Heart left ventricle (tissue), 16 donors: ENCODE measurements at regions not wholly inside any gene's neighbourhood (a gene's known extent, or its start where the extent isn't known, plus 50 kb on each side); places are given as distances from the start of the nearest gene placed in this dataset.
"Not testable (repeated sequence)": the region's sequence is repeated elsewhere in the genome, so short reads cannot be mapped to it uniquely, and the experiment has no call there.

Experiments used
- ATAC-seq, 4 donors: fragments of 200-7000 bp; cut with Tn5 transposase; one replicate each; pipeline ENCODE4 v1.9.1; 2020 to 2022; ENCODE audit warnings: moderate library complexity in 4 of 4, mild to moderate bottlenecking in 3 of 4, moderate number of reproducible peaks in 1 of 4
- DNase-seq, 5 donors: peaks; one replicate each; pipeline ENCODE4 v3.0.0-alpha.2; 2020
- H3K27ac ChIP-seq, 12 donors: fragments of 200-600 bp; sonication (generic) in 4 of 12; one replicate each; pipeline versions ENCODE4 v1.5.0 to v1.8.0; 2016 to 2022; ENCODE audit warnings: mild to moderate bottlenecking in 2 of 12
- H3K27me3 ChIP-seq, 9 donors: fragments of 200-600 bp; sonication (generic) in 2 of 9; one replicate each; pipeline versions ENCODE4 v1.5.1 to v1.8.0; 2016 to 2022; ENCODE audit warnings: mild to moderate bottlenecking in 3 of 9
- H3K36me3 ChIP-seq, 9 donors: fragments of 200-600 bp; sonication (generic) in 2 of 9; one replicate each; pipeline versions ENCODE4 v1.5.0 to v1.8.0; 2018 to 2022; ENCODE audit warnings: mild to moderate bottlenecking in 2 of 9
- H3K4me1 ChIP-seq, 12 donors: fragments of 200-600 bp; sonication (generic) in 4 of 12; one replicate each; pipeline versions ENCODE4 v1.5.0 to v1.8.0; 2016 to 2022; ENCODE audit warnings: mild to moderate bottlenecking in 3 of 12
- H3K4me3 ChIP-seq, 12 donors: fragments of 200-600 bp; sonication (generic) in 4 of 12; one replicate each; pipeline versions ENCODE4 v1.5.0 to v1.8.0; 2017 to 2022; ENCODE audit warnings: mild to moderate bottlenecking in 9 of 12, moderate library complexity in 4 of 12
- H3K9me3 ChIP-seq, 12 donors: fragments of 200-600 bp; sonication (generic) in 4 of 12; one replicate each; pipeline versions ENCODE4 v1.5.0 to v1.8.0; 2016 to 2022; ENCODE audit warnings: mild to moderate bottlenecking in 1 of 12
- CTCF ChIP-seq, 12 donors: fragments of 200-600 bp; sonication (generic) in 4 of 12; IDR thresholded peaks; one replicate each; pipeline versions ENCODE4 v1.5.0 to v1.8.0; 2018 to 2022; ENCODE audit warnings: antibody characterized with exemption in 12 of 12, mild to moderate bottlenecking in 5 of 12
- POLR2A ChIP-seq, 2 donors: fragments of 450-650 bp; IDR thresholded peaks; one replicate each; pipeline ENCODE4 v1.6.1; 2017; ENCODE audit warnings: antibody characterized with exemption in 2 of 2, mild to moderate bottlenecking in 2 of 2, moderate library complexity in 2 of 2
- WGBS, 4 donors: extraction: QIAGEN DNeasy Blood & Tissue Kit in 2 of 4; methylation state at CpG; one replicate each; pipeline versions ENCODE4 v1.1.5 to v1.1.7; 2013 to 2018; 5-methylcytosine and 5-hydroxymethylcytosine counted together
- intact Hi-C, 10 donors: fragments of 100-400 bp; cut with DNase I; formaldehyde crosslinking; loops; one replicate each; pipeline versions ENCODE4 v1.11.1 to v1.14.2; 2022
- donor health status: ischemic (EF 13 %, LVEDD 7.1; RV severe dilation, severe dysfunction).
- donor health status: healthy with polysubstance abuse.
- donor health status: DM: no; HTN: yes; CAD: no.
- donor health status: DM: no; HTN: no; CAD: no.
- donor health status: ischemic (EF 25% LVEDD 6.9; RV normal size, moderate dysfunction).
- donor health status: ischemic (EF 25% LVEDD 5.7; RV mildly dilated, moderate dysfunction).
- donor health status: healthy.
- donor health status: DM: yes; HTN: yes; CAD: no.
- donor health status: ischemic (EF 35%, LVEDD 5.7; RV mildly dilated, moderate dysfunction).
- donor health status: nonischemic (EF 11% LVEDD 7.7; RV severe dilation, severe dysfunction).
- donor health status: DM: yes; HTN: yes; CAD: no.
- donor health status: PGD.
- donor health status: ischemic (EF 29% LVEDD 5.4; RV normal size, mild dysfunction).
- donor health status: nonischemic (EF 23%, LVEDD 6.1; RV moderate dilation, normal function).

GRCh38 chr18:1438458-1438910 is 533.8 kb downstream of the ADCYAP1 start:
- DNase-seq (no peak), ATAC-seq (no peak)
- 71 to 74% (median 73%) methylated on average over 8 of the region's 8 CpGs for WGBS, 4 donors
- Histone ChIP-seq H3K4me1 (no peaks in the 10 kb centered on the region), H3K4me3 (no peak overlapping the region), H3K9me3 (no peaks in the 10 kb centered on the region), H3K27ac (no peak overlapping the region), H3K36me3 (no peaks in the 10 kb centered on the region), H3K27me3 (no peaks in the 10 kb centered on the region)
- TF ChIP-seq POLR2A (IDR thresholded peaks at IDR 0.05) (no peak), CTCF (IDR thresholded peaks at IDR 0.05) (no peak)
- intact Hi-C loops, result no loop called here

GRCh38 chr18:1438967-1439366 is 534.3 kb downstream of the ADCYAP1 start:
- no peaks in the 10 kb centered on the region for H3K27me3 ChIP-seq
- H3K4me3 ChIP-seq, result no peak overlapping the region
- TF ChIP-seq CTCF (IDR thresholded peaks at IDR 0.05), result no peak
- TF ChIP-seq POLR2A (IDR thresholded peaks at IDR 0.05), result no peak
- no peaks in the 10 kb centered on the region for H3K4me1 ChIP-seq
- 45 to 50% (median 50%) methylated on average over 3 of the region's 3 CpGs for WGBS, 4 donors
- H3K36me3 ChIP-seq, result no peaks in the 10 kb centered on the region
- ATAC-seq (no peak), DNase-seq (no peak)
- no peaks in the 10 kb centered on the region for H3K9me3 ChIP-seq
- intact Hi-C loops, result no loop called here
- no peak overlapping the region for H3K27ac ChIP-seq

GRCh38 chr18:1444062-1444461 is 539.4 kb downstream of the ADCYAP1 start:
- DNase-seq, H3K9me3 ChIP-seq, H3K27me3 ChIP-seq, H3K27ac ChIP-seq, ATAC-seq, intact Hi-C loops, H3K4me3 ChIP-seq, H3K36me3 ChIP-seq, H3K4me1 ChIP-seq: not testable (repeated sequence)
- 79 to 83% (median 80%) methylated on average over 2 of the region's 2 CpGs for WGBS, 4 donors

GRCh38 chr18:1446765-1447164 is 542.1 kb downstream of the ADCYAP1 start:
- intact Hi-C loops, result no loop called here
- no peaks in the 10 kb centered on the region for H3K4me1 ChIP-seq
- H3K9me3 ChIP-seq, result no peaks in the 10 kb centered on the region
- TF ChIP-seq CTCF (IDR thresholded peaks at IDR 0.05) (no peak), POLR2A (IDR thresholded peaks at IDR 0.05) (no peak)
- H3K27ac ChIP-seq, result no peak overlapping the region
- H3K27me3 ChIP-seq, result no peaks in the 10 kb centered on the region
- ATAC-seq, result no peak
- WGBS, 4 donors, result 33 to 42% (median 41%) methylated on average over 1 of the region's 1 CpG
- H3K36me3 ChIP-seq, result no peaks in the 10 kb centered on the region
- no peak overlapping the region for H3K4me3 ChIP-seq
- DNase-seq, result no peak

- no peak for DNase-seq
- 0 to 93% (median 51%) methylated on average over 1 of the region's 1 CpG for WGBS, 4 donors
- Histone ChIP-seq H3K9me3 (peaks cover 0 to 17% (median 8%) of the 10 kb centered on the region in 12 donors), H3K27me3 (no peaks in the 10 kb centered on the region), H3K27ac (no peak overlapping the region), H3K4me3 (no peak overlapping the region), H3K4me1 (no peaks in the 10 kb centered on the region), H3K36me3 (no peaks in the 10 kb centered on the region)
- no peak for TF ChIP-seq CTCF (IDR thresholded peaks at IDR 0.05)
- no peak for TF ChIP-seq POLR2A (IDR thresholded peaks at IDR 0.05)
- intact Hi-C loops, result no loop called here
- ATAC-seq, result no peak
These were observed 548.1 kb downstream of the ADCYAP1 start for GRCh38 chr18:1452821-1453220.
